ENCODE measurements at regions not wholly inside any gene's neighbourhood (a gene's known extent, or its start where the extent isn't known, plus 50 kb on each side); places are given as distances from the start of the nearest gene placed in this dataset.
"Not testable (repeated sequence)": the region's sequence is repeated elsewhere in the genome, so short reads cannot be mapped to it uniquely, and the experiment has no call there.

GRCh38 chr22:19603346-19603745, 79.1 kb upstream of the CLDN5 start:
- DNase-seq, result not testable (repeated sequence)

- DNase-seq, result no peak
These were observed 79.6 kb upstream of the CLDN5 start for GRCh38 chr22:19603767-19604166.

GRCh38 chr22:19604711-19605268, 80.6 kb upstream of the CLDN5 start:
- no peak for DNase-seq

DNA sequence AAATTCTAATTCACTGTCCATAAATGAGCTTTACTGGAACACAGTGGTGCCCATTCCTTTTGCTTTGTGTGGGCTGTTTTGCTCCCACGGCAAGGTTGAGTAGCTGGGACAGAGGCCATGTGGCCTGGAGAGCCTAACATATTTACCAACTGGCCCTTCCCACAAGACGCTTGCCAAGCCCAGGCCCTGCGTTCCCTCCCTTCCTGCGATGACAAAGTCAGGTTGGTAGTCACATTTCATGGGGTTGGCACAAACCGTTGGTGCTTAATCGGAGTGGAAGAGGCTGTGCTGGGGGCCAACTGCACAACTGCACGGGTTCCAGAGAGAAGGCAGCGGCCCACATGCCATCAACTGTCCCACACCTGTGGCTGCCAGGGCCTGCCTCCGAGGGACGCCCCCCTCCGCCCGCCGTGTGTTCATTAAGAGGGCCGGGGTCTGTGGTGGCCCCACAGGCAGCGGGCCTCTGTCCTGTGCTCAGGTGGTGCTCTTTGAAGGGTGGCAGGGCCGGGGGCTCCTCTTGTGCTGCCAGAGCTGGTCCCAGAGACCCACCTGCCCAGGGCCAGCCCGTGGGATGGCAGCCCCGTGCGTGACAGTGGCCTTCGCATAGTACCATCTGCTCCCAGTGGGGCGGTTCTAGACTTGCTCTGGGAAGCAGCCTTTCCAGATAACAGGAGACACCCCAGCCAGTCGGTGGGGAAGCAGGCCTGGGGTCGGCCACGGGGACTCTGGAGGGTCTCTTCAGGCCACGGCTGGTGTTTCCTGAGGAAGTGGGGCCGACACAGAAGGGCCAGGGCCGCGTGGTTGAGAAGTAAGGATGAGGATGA, 81.5 kb upstream of the CLDN5 start:
- no peak for DNase-seq

- DNase-seq, result no peak
These were observed 82.4 kb upstream of the CLDN5 start for GRCh38 chr22:19606332-19607191.

DNA sequence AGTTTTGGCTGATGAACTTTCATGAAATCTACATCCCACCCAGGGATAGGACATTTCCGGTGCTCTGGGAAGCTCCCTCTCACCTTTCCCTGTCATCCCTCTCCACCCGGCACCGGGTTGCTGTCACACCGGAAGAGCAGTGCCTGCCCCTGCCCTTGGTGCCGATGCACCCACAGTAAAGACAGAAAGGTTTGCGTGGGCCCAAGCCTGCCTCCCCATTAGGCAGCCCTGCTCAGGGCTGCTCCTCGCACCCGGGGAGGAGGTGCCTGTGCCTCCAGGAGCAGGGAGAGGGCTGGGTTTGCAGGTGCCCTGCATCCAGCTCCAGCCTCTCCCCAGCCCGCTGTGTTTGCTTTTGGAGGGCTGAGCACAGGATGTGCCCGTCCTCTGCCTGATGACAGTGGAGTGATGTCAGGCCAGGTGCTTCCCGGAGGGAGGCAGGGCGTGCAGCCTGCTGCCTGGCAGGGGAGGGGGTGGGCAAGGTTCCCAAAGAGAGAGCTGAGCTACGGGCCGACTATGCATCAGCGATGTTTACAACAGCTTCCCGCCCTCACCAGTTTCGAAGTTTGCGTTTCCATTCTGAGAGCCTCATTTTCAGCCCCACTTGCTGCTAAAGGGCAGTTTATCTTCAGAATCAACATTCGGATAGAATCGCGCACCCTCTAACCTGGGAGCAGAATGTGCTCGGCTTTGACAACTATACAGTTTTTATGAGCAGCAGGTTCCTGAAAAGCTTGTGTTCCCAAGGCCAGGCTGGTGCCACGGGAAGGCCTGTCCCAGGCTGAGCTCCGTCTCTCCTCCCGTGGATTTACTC, 83.2 kb upstream of the CLDN5 start:
- no peak for DNase-seq

GRCh38 chr22:19608003-19608690, 83.9 kb upstream of the CLDN5 start:
- DNase-seq, result no peak

- DNase-seq, result not testable (repeated sequence)
These were observed 85.5 kb upstream of the CLDN5 start for GRCh38 chr22:19609753-19610152.

DNA sequence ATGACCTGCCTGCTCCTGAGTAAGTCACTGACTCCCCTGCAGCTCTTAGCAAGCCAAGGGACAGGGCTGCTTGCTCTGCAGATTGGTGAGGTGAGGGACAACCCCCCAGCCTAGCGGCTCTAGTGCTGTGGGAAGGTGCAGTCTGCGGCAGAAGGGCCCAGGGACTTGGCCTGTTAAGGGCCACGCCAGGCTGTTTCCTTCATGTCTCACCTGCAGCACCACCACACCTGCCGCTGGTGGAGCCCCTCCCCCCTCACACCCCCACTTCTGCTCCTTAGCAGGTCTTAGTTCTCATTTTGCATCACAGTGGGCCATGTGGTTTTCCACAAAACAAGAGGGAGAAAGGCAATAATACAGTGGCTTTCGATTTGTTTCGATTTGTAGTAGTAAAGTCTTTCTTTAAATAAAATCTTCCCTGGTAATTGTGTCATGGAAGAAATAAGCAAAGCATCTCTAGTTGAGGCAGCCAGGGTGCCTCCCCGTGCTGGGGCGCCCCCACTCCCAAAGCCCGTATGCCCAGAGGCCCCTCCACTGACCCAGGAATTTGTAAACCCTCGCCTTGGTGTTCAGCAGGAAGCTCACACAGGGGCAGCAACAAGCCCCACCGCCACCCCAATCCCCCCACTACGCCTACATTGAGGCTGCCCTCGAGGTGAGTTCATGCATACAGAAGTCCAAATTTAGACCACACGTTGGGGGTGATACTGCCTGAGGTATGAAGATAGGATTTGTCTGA, 86.5 kb upstream of the CLDN5 start:
- no peak for DNase-seq

- no peak for DNase-seq
These were observed 87.4 kb upstream of the CLDN5 start for GRCh38 chr22:19611590-19611989.

DNA sequence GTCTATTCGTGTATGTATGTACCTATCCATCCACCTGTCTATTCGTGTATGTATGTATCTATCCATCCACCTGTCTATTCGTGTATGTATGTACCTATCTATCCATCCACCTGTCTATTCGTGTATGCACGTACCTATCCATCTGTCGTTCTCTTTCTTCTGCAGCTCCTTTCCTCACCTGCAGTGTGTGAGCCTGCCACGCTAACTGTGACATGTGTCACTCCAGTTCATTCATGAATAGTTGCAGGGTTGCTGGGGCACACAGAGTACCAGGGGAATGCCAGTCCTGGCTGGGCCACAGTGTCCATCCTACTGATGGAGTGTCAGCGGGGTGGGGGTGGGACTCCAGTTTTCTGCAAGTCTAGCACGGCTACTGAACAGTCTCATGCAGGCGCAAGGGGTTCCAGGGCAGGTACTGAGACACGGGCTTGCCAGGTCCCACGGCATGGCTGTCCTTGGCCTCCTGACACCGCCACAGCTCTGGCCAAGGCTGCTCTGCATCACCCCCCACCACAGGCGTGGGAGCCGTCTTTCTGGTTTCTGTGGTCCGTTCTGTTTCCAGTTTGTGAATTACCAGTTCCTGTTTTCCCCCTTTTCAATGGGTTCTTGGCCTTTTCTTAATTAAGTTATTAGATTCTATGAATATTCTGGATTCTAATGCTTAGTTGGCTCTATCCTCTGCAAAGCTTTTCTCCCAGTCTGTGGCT, 88.8 kb upstream of the CLDN5 start:
- DNase-seq, result no peak

DNA sequence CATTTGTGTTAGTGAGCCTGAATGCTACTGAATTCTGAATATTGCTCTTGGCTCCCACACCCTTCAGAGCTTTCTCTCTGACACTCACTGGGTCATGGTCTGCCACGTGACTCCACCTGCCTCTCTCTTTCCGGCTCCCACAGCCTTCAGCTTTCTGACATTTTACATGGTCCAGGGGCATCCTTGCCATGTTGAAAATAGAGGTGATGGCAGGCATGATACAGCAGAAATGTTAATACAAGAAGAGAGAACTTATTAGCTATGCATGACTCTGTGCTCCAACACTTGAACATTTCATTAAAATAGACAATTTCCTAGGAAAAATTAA, 90.3 kb upstream of the CLDN5 start:
- no peak for DNase-seq

- DNase-seq, result no peak
These were observed 90.8 kb upstream of the CLDN5 start for GRCh38 chr22:19615001-19615461.

GRCh38 chr22:19615867-19616581, 91.8 kb upstream of the CLDN5 start:
- DNase-seq, result no peak

GRCh38 chr22:19619144-19620009, 94.9 kb upstream of the SEPTIN5 start:
- DNase-seq, result no peak

- DNase-seq, result no peak
These were observed 93.4 kb upstream of the SEPTIN5 start for GRCh38 chr22:19620742-19621371.

- DNase-seq, result no peak
These were observed 92.8 kb upstream of the SEPTIN5 start for GRCh38 chr22:19621373-19622060.

DNA sequence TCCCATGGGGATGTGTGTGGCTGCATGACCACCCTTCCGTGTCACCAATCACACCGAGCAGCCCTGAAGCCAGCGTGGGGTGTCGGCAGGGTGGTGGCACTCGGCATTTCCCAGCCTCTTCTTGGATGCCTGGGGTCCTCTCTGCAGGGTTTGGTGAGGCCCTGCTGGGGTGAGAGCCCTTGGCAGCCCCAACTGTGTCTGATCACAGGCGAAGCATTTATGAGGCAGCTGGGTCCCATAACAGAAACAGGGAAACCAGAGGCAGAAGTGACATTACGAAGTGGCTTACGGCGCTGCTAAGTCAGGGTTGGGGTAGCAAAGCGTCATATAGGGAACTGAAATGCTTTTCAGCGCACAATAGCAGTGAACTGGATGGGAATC, 92.3 kb upstream of the SEPTIN5 start:
- no peak for DNase-seq

All from fibroblast of skin of right quadriceps (primary cell).